Left forelimb (tissue), 1 donor: ENCODE measurements at regions not wholly inside any gene's neighbourhood (a gene's known extent, or its start where the extent isn't known, plus 50 kb on each side); places are given as distances from the start of the nearest gene placed in this dataset.

Source experiments
- DNase-seq: peaks from one replicate; pipeline ENCODE4 v3.0.0-alpha.2; 2018; ENCODE audit warnings: low spot score

GRCh38 chr7:52481571-52481970 lies 553.9 kb upstream of the POM121L12 start:
- DNase-seq, result no peak

- no peak for DNase-seq
These were observed 555.4 kb upstream of the POM121L12 start for GRCh38 chr7:52479990-52480389.

GRCh38 chr7:52475001-52475582 lies 560.3 kb upstream of the POM121L12 start:
- no peak for DNase-seq

GRCh38 chr7:52473756-52474155 lies 561.7 kb upstream of the POM121L12 start:
- DNase-seq, result no peak

DNA sequence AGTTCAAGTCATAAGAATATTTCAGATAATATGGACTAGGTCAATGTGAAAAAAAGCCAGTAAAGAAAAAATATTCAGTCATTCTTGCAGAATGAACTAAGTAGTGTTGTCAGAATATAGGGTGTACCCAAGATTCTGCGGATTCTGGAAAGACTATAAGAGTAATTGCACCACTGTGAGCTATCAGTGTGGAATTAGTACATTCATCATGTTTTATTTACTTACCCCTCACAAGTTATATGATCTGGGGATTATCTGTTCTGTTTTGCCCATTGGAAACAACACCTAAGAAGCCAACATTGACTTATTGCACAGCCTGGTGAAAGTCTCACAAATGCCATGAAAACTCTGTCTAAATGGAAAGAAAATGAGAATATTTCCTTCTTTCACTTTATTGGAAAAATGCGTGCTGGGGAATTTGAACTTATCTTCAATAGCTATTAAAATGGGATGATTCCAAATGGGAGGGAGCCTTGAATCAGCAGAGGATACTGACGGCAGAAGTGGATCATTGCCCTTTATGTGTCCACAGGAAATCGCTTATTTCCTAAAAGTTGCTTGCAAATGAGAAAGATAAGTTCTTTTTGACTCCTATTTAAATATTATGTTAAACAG lies 563.3 kb upstream of the POM121L12 start:
- no peak for DNase-seq

GRCh38 chr7:52465216-52465615 lies 570.2 kb upstream of the POM121L12 start:
- no peak for DNase-seq

GRCh38 chr7:52463341-52463740 lies 572.1 kb upstream of the POM121L12 start:
- DNase-seq, result no peak

DNA sequence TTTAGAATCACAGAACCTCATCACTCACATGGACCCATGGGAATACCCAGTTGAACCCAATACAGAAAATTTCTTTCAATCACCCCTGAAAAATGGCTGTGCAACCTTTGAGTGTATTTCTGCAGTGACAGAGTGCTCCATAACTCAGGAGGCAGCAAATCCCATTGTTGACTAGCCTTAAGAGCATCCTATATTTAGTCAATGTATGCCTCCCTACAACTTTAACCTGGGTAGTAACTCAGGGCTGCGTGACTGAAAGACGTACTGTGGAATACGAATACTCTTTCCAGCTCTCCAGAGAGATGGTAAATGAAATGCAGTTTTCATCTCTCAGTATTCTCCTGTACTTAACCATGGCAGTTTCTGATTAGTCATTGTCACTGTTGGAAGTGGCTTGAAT lies 573.0 kb upstream of the POM121L12 start:
- DNase-seq, result no peak

DNA sequence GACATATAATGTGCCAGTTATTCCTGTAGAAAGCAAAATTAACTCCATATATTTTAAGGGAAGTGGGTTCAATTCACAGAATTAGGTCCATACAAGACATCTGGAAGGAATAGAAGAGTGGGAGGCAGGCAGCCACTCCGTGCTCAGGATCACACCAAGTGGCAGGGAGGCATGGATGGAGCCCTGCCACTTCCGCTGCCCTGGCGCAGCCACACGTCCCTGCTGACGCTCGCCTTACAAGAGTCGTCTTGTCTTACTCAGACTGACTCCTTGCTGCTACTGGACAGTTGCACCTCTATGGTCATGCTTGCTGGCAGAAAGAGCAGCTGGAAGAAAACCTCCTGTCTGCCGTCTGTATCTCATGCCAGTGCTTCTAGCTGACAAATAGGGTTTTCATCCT lies 579.9 kb upstream of the POM121L12 start:
- DNase-seq, result no peak

- DNase-seq, result no peak
These were observed 584.6 kb upstream of the POM121L12 start for GRCh38 chr7:52450816-52451215.

DNA sequence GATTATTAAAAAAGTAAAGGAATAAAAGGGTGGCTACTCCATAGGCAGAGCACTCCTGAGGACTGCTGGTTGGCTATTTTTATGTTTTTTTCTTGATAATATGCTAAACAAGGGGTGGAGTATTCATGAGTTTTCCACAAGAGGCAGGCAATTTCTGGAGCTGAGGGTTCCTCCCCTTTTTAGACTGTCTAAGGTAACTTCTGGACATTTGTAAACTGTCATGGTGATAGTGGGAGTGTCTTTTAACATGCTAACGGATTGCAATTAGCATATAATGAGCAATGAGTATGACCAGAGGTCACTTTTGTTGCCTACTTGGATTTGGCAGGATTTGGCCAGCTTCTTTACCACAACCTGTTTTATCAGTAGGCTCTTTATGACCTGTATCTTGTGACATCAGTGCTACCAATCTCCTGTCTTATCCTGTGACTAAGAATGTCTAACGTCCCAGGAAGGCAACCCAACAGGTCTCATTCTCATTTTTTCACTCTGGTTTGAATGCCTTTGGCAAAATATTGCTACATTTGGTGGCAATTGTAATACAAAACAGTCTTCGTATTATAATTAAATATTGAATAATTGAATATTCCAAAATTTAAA lies 587.8 kb upstream of the POM121L12 start:
- DNase-seq, result no peak

GRCh38 chr7:52436278-52436677 lies 599.2 kb upstream of the POM121L12 start:
- DNase-seq, result no peak

DNA sequence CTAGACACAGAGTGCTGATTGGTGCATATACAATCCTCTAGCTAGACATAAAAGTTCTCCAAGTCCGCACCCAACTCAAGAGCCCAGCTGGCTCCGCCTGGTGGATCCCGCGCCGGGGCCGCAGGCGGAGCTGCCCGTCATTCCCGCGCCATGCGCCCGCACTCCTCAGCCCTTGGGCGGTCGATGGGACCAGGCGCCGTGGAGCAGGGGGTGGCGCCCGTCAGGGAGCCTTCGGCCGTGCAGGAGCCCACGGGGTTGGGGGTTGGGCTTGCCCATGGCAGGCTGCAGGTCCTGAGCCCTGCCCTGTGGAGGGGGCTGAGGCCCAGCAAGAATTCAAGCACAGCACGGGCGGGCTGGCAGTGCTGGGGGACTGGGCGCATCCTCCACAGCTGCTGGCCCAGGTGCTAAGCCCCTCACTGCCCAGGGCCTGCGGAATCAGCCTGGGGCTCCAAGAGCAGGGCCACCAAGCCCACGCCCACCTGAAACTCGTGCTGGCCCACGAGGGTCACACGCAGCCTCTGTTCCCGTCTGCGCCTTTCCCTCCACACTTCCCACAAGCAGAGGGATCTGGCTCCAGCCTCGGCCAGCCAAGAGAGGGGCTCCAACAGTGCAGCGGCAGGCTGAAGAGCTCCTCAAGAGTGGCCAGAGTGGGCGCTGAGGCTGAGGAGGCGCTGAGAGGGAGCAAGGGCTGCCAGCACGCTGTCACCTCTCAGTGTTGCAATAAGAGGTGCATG lies 604.2 kb upstream of the POM121L12 start:
- DNase-seq, result no peak

DNA sequence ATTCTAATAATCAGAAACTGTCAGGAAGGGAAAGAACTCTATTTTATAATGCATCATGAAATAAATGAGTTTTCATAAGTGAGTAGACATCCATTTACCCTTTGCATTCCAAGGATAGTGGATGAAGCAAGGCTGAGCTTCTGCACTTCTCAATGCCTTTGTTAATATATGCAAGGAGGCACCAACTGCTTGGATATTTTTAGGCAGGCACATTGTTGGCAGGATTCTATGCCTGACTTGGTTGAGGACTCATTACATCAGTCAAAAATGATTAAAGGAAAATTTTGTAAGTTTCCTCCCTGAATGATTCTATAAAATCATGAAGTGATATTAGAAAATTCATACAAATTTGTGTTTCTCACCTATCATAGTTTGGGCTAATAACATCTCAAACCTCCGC lies 612.2 kb upstream of the POM121L12 start:
- DNase-seq, result no peak

- no peak for DNase-seq
These were observed 622.4 kb upstream of the POM121L12 start for GRCh38 chr7:52413051-52413450.

GRCh38 chr7:52410032-52410431 lies 625.4 kb upstream of the POM121L12 start:
- DNase-seq, result no peak

GRCh38 chr7:52406808-52407207 lies 628.6 kb upstream of the POM121L12 start:
- DNase-seq, result no peak

DNA sequence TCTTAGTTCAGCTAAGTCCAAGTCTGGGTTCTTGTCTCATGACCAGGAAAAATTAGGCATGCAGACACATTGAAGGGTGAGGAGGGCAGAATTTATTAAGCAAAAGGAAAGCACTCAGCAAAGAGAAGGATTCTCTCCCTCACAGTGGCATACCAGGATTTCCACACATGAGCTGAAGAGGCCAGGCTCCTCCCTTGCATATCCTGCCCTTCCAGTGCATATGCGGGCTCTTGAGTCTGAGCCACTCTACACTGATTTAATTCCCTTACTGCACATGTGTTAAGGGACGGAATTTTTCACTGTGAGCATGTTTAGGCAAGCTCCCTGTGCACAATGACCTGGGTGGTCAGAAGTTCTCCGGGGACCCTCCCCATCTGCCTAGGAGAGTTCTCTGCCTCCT lies 652.7 kb upstream of the POM121L12 start:
- no peak for DNase-seq

GRCh38 chr7:52369922-52370321 lies 665.5 kb upstream of the POM121L12 start:
- no peak for DNase-seq

DNA sequence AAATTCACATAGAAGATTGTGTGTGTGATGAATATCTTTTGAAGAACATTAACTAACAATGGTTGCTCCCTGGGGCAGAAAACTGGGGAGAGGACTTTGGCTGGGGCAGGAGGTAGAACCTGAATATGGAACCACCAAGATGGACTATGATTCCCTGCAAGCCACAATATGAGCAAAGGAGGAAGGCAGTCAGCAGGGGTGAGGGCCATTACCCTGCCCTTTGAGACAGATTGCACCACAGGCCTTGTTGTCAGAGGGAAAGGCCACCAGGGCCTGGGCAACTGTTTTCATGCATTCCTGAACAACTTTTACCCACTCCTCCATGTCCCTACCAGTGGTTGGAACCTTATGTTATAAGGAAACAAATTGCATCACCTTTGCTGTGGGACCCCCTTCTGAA lies 670.1 kb upstream of the POM121L12 start:
- no peak for DNase-seq

DNA sequence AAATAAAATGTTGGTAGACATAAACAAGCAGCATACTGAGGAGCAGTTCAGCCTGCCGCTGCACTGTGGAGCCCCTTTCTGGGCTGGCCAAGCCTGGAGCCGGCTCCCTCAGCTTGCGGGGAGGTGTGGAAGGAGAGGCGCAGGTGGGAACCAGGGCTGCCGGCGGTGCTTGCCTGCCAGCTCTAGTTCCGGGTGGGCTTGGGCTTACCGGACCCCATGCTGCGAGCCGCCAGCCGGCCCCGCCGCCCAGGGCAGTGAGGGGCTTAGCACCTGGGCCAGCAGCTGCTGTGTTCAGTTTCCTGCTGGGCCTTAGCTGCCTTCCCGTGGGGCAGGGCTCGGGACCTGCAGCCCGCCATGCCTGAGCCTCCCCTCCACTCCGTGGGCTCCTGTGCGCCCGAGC lies 672.9 kb upstream of the POM121L12 start:
- no peak for DNase-seq

GRCh38 chr7:52360541-52360940 lies 674.9 kb upstream of the POM121L12 start:
- DNase-seq, result no peak

DNA sequence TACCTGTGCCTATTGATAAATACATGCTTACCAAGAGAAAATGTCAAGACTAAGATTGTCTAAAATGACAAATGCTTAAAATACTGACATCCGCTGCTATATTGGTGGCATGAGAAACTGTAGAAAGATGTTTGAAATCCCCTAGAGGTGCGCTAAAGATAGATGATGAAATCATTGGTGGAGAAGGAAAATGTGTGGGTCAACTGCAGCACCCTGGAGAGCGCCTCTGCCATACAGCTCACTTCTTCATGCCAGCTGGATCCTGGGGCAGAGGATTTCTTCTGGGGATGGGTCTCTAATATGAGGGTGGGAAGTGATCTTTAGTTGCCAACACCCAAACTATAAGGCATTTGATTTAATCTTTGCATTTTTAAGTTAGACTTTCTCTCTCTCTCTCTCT lies 680.4 kb upstream of the POM121L12 start:
- DNase-seq, result no peak
